Germinal center (tissue), 1 donor: ENCODE measurements at regions not wholly inside any gene's neighbourhood (a gene's known extent, or its start where the extent isn't known, plus 50 kb on each side); places are given as distances from the start of the nearest gene placed in this dataset.
"Not testable (repeated sequence)": the region's sequence is repeated elsewhere in the genome, so short reads cannot be mapped to it uniquely, and the experiment has no call there.

Experiments used
- DNase-seq: peaks from one replicate; pipeline ENCODE4 v3.0.0; 2012; ENCODE audit warnings: mixed read lengths, low spot score

- no peak for DNase-seq
Measured at GRCh38 chr6:147977851-147978465, 364.7 kb upstream of the SASH1 start.

- DNase-seq = no peak
Measured at GRCh38 chr6:147979966-147980365, 362.7 kb upstream of the SASH1 start.

- DNase-seq = no peak
Measured at GRCh38 chr6:147983581-147984366, 358.9 kb upstream of the SASH1 start.

GRCh38 chr6:147986846-147987245 is 355.8 kb upstream of the SASH1 start:
- DNase-seq = no peak

GRCh38 chr6:147990159-147990558 is 352.5 kb upstream of the SASH1 start:
- DNase-seq = no peak

GRCh38 chr6:147991961-147992360 is 350.7 kb upstream of the SASH1 start:
- DNase-seq = no peak

- no peak for DNase-seq
Measured at GRCh38 chr6:147999001-147999540, 343.6 kb upstream of the SASH1 start.

- no peak for DNase-seq
Measured at GRCh38 chr6:148001844-148002642, 340.6 kb upstream of the SASH1 start.

- DNase-seq = no peak
Measured at GRCh38 chr6:148004651-148005050, 338.0 kb upstream of the SASH1 start.

- DNase-seq = no peak
Measured at GRCh38 chr6:148005806-148006205, 336.8 kb upstream of the SASH1 start.

GRCh38 chr6:148010516-148010915 is 332.1 kb upstream of the SASH1 start:
- DNase-seq = not testable (repeated sequence)

- DNase-seq = no peak
Measured at GRCh38 chr6:148016013-148016412, 326.6 kb upstream of the SASH1 start.

GRCh38 chr6:148021165-148021564 is 321.5 kb upstream of the SASH1 start:
- DNase-seq = no peak

GRCh38 chr6:148021699-148022098 is 320.9 kb upstream of the SASH1 start:
- DNase-seq = no peak

- not testable (repeated sequence) for DNase-seq
Measured at GRCh38 chr6:148022279-148022678, 320.4 kb upstream of the SASH1 start.

- DNase-seq = no peak
Measured at GRCh38 chr6:148027201-148027600, 315.4 kb upstream of the SASH1 start.

GRCh38 chr6:148035806-148036390 is 306.7 kb upstream of the SASH1 start:
- no peak for DNase-seq

GRCh38 chr6:148037496-148037895 is 305.1 kb upstream of the SASH1 start:
- DNase-seq = no peak

- no peak for DNase-seq
Measured at GRCh38 chr6:148041546-148041945, 301.1 kb upstream of the SASH1 start.

GRCh38 chr6:148042536-148042935 is 300.1 kb upstream of the SASH1 start:
- DNase-seq = no peak

- no peak for DNase-seq
Measured at GRCh38 chr6:148044261-148044751, 298.3 kb upstream of the SASH1 start.

GRCh38 chr6:148044921-148045320 is 297.7 kb upstream of the SASH1 start:
- DNase-seq = no peak
